ENCODE measurements at regions not wholly inside any gene's neighbourhood (a gene's known extent, or its start where the extent isn't known, plus 50 kb on each side); places are given as distances from the start of the nearest gene placed in this dataset.

- Mint-ChIP-seq H3K4me1 (ENCODE audit: low read depth) (no peaks in the 10 kb centered on the region), H3K4me3 (no peak overlapping the region), H3K9me3 (no peaks in the 10 kb centered on the region), H3K27ac (no peak overlapping the region), H3K36me3 (ENCODE audit: low read depth) (no peaks in the 10 kb centered on the region), H3K27me3 (no peaks in the 10 kb centered on the region)
- no peak for TF ChIP-seq CTCF (IDR thresholded peaks at IDR 0.05)
- ChIA-PET CTCF (no interaction called here), POLR2A (no interaction called here)
- Histone ChIP-seq H3K27me3 (ENCODE audit: control insufficient read depth in 1 of 2, insufficient read depth in 2 of 2, low read length in 2 of 2) (no peaks in the 10 kb centered on the region), H3K36me3 (ENCODE audit: insufficient read depth, low read length) (no peaks in the 10 kb centered on the region), H3K27ac (ENCODE audit: low read depth in 1 of 2, low read length in 2 of 2) (no peak overlapping the region), H3K4me3 (ENCODE audit: low read length) (no peak overlapping the region), H3K4me1 (ENCODE audit: insufficient read depth, low read length) (no peaks in the 10 kb centered on the region), H3K9me3 (ENCODE audit: control insufficient read depth in 1 of 2, insufficient read depth in 1 of 2, low read length in 2 of 2) (no peaks in the 10 kb centered on the region)
- no peak for DNase-seq
- no peak for ATAC-seq (ENCODE audit: poor library complexity)
- intact Hi-C loops (cut with DNase I, micrococcal nuclease) = no loop called here
Observed at GRCh38 chr10:42975005-42975493, 101.8 kb upstream of the RET start.

- no peaks in the 10 kb centered on the region for H3K4me1 ChIP-seq (ENCODE audit: insufficient read depth, low read length)
- no peaks in the 10 kb centered on the region for H3K27me3 ChIP-seq (ENCODE audit: control insufficient read depth in 1 of 2, insufficient read depth in 2 of 2, low read length in 2 of 2)
- no peaks in the 10 kb centered on the region for H3K36me3 Mint-ChIP-seq (ENCODE audit: low read depth)
- no peak overlapping the region for H3K4me3 Mint-ChIP-seq
- H3K27me3 Mint-ChIP-seq = no peaks in the 10 kb centered on the region
- intact Hi-C loops (cut with DNase I, micrococcal nuclease) = no loop called here
- DNase-seq (no peak), ATAC-seq (ENCODE audit: poor library complexity) (no peak)
- no peak overlapping the region for H3K27ac ChIP-seq (ENCODE audit: low read depth in 1 of 2, low read length in 2 of 2)
- H3K4me1 Mint-ChIP-seq (ENCODE audit: low read depth) = no peaks in the 10 kb centered on the region
- no peak for TF ChIP-seq CTCF (IDR thresholded peaks at IDR 0.05)
- no peak overlapping the region for H3K27ac Mint-ChIP-seq
- H3K9me3 ChIP-seq (ENCODE audit: control insufficient read depth in 1 of 2, insufficient read depth in 1 of 2, low read length in 2 of 2) = no peaks in the 10 kb centered on the region
- no peaks in the 10 kb centered on the region for H3K36me3 ChIP-seq (ENCODE audit: insufficient read depth, low read length)
- no peak overlapping the region for H3K4me3 ChIP-seq (ENCODE audit: low read length)
- CTCF ChIA-PET = no interaction called here
- no peaks in the 10 kb centered on the region for H3K9me3 Mint-ChIP-seq
- POLR2A ChIA-PET = no interaction called here
Observed at GRCh38 chr10:42975558-42976340, 101.1 kb upstream of the RET start.

- intact Hi-C loops (cut with DNase I, micrococcal nuclease) = no loop called here
- no peaks in the 10 kb centered on the region for H3K4me1 ChIP-seq (ENCODE audit: insufficient read depth, low read length)
- Mint-ChIP-seq H3K36me3 (ENCODE audit: low read depth) (no peaks in the 10 kb centered on the region), H3K27ac (no peak overlapping the region), H3K4me1 (ENCODE audit: low read depth) (no peaks in the 10 kb centered on the region), H3K27me3 (no peaks in the 10 kb centered on the region), H3K9me3 (no peaks in the 10 kb centered on the region), H3K4me3 (no peak overlapping the region)
- DNase-seq (no peak), ATAC-seq (ENCODE audit: poor library complexity) (no peak)
- ChIA-PET CTCF (no interaction called here), POLR2A (no interaction called here)
- H3K27me3 ChIP-seq (ENCODE audit: control insufficient read depth in 1 of 2, insufficient read depth in 2 of 2, low read length in 2 of 2) = no peaks in the 10 kb centered on the region
- no peak overlapping the region for H3K4me3 ChIP-seq (ENCODE audit: low read length)
- H3K9me3 ChIP-seq (ENCODE audit: control insufficient read depth in 1 of 2, insufficient read depth in 1 of 2, low read length in 2 of 2) = no peaks in the 10 kb centered on the region
- no peak for TF ChIP-seq CTCF (IDR thresholded peaks at IDR 0.05)
- no peaks in the 10 kb centered on the region for H3K36me3 ChIP-seq (ENCODE audit: insufficient read depth, low read length)
- H3K27ac ChIP-seq (ENCODE audit: low read depth in 1 of 2, low read length in 2 of 2) = no peak overlapping the region
Observed at GRCh38 chr10:42976351-42977031, 100.4 kb upstream of the RET start.
